Activated CD4-positive, alpha-beta T cell treated with anti-CD3 and anti-CD28 coated beads for 1 hour (primary cell): ENCODE measurements at regions not wholly inside any gene's neighbourhood (a gene's known extent, or its start where the extent isn't known, plus 50 kb on each side); places are given as distances from the start of the nearest gene placed in this dataset.

ENCODE experiments used
- DNase-seq: peaks from one replicate; pipeline ENCODE4 v3.0.0-alpha.2; 2020

DNA sequence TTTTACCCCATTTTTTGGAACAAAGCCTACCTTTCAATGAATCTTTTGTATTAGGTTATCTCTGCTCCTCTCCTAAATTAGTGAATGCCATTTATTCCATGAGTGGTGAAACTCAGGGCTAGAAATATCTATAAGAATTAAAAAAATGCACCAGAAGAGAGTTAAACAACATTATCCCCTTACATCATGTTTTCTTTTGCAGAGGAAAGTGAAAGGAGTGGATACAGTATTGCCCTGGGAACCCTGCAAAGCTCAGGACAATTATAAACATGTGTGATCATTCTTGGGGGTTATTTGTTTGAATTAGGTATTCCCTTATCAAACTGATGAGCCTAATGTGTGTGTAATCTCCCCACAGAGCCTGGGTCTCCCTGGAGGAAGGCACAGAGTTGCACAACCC, 559.2 kb downstream of the RNF144A start:
- DNase-seq: no peak

DNA sequence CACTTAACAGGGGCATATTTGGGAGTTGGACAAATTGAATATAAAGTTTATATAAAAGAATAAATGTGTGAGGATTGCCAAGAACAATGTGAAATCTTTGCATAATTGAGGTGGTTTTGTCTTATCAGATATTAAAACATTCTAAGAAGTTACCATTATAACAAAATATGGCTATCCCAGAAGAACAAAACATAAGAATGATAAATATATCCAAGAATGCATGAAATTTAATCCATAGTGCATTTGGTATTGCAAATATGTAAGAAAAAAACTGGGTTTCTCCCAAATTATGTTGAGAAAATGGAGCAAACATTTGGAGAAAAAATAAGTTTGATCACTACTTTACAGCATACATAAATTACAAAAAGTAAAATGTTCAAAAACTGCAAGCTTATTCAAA, 562.4 kb downstream of the RNF144A start:
- DNase-seq: no peak

DNA sequence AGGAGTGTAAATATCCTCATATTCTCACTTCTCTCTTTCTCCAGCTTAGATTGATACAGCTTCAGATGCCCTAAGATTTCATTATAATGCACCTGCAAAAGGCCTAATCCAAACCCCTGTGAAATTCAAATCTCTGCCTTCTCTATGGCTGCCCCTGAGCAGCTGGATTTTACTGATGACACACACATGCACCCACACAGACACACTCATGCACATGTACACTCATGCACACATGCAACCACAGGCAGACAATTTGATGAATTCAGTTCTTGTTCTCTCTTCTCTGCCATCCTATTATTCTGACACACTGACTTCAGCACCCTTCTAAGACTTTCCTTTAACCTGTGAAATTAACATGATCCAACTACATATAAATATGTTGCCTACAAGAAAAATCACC, 563.2 kb downstream of the RNF144A start:
- no peak for DNase-seq

DNA sequence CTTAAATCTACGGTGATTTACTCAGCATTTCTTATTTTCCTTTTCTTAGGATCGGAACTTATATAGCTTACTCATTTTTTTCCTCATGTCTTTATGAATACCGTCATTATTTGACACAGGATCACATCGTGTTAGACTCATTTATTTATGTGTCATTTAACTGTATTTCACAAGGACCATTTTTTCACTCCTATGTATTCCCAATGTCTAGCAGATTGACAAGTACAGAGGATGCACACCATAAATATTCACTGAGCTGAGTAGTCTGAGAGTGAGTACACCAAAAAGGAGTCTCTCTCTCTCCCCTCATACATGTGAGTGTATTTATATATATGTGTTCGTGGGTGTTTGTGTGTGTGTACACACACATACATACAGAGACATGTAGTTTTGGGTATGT, 573.5 kb downstream of the RNF144A start:
- no peak for DNase-seq

DNA sequence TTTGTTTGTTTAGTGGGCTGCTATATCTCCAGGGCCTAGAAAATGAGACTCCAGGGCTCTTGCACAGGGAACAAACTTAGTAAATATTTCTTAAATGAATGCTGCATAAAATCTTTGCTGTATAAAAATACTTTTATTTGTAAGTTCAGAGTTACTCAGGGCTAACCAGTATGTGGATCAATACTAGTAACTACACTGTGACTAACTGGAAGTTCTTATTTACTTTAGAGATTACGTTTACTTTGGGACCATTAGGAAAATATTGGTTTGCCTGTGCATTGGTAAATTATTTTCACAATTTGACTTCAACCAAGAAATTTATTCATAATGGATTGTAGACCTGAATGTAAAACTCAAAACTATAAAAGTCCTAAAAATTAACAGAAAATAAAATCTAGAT, 575.5 kb downstream of the RNF144A start:
- no peak for DNase-seq

DNA sequence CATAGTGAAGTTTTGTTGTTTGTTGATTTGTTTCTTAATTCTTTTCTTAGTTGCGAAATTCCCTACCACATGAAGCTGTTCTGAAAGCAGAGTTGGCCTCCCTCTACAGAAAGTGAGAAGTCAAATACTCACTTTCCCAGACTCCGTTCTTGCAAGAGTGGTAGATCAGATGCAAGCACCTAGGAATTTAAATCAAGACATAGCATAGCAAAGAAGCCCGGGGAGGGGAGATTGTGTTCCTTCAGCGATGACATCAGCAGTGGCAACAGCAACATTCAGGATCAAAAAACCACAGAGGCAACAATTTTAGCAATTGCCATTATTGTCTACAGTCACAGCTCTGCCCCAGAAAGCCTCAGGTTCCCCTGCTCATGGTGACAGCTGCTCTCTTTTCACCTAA, 580.0 kb downstream of the RNF144A start:
- no peak for DNase-seq

DNA sequence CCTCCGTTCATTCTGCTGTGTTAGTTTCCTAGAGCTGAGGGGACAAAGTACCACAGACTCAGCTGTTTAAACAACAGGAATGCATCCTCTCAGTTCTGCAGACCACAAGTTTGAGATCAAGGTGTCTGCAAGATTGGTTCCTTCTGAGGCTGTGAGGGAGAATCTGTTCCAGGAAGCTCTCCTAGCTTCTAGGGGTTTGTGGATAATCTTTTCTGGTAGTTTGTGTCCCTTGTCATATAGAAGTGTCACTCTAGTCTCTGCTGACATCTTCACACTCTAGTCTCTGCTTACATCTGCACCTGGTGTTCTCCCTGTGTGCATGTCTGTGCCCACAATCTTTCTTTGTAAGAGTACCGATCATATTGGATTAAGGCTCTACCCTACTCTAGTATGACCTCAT, 581.8 kb downstream of the RNF144A start:
- DNase-seq: no peak

DNA sequence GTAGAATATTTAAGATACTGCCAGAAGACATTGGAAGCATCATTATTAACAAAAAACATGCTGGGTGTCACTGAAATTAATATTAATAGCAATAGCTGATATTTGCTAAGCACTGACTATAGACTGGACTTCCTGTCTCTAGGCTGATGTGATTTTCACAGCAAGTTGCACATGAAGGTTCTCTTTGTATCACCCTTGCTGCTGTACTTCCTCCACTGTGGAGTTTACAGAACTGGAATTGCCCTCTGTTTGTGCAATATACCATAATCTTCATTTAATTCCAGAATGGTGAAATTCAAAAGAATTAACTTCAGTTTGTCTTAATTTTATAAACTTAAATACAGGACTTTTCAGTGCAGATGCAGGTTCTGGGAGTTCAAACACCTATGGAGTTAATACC, 585.1 kb downstream of the RNF144A start:
- no peak for DNase-seq

DNA sequence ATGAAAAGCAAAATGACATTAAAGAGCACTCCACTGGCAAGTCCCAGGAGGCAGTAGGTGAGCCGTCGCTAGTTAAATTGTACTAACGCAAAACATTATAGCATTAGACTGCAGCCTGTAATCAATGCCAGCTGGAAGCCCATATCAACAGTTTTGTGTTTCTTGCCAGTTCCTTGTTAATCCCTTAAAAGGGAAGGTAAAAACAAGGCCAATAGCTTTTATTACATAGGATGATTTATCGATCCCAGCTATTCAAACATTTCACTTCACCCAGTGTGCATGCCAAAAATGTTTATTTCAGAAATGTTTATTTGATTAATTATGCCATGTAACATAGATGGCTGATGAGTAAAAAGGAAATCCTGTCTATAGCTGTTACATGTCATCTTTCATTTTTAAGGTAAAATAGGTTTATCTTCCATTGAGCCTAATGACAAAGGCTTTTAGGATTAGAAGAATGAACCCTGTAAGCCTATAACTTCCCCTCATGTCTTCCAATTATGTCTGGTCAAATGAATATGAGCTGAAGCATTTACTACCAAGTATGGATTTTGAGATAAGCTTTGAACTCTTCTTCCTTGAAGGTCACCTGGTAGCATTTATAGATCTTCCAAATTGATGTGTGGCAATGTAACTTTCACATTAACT, 591.2 kb downstream of the RNF144A start:
- DNase-seq: no peak

DNA sequence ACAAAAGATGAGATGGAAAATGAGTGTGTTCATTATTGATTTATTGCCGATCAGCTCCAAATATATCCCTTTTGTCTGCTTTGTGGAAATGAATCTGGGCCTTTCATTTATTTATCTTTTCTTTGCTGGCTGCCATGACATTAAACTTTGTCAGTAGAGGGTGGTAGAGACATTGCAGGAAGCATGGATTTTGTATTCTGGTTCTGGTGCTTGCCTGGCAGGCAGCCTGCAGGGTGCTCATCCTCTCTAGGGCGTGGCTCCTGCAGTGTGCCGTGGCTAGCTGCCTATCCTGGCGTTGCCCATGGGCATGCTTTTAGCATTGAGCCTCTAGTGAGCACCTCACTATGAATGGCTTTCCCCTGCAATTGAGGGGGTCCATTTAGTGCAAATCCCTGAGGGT, 593.1 kb downstream of the RNF144A start:
- no peak for DNase-seq

DNA sequence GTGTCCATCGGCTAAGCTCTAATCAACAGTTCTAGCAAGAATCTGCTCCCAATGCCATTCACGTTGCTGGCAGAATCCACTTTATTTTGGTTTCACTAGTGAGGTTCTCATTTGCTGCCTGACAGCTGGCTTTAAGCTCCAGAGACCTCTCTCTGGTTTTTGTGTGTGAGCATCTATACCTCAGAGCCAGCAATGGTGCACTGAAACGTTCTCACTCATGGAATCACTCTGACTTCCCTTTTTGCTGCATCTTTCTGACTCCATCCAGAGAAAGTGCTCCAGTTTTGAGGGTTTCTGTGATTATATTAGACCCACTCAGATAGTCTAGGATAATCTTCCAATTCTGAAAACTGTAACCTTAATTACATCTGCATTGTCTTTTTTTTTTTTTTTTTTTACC, 596.6 kb downstream of the RNF144A start:
- no peak for DNase-seq

DNA sequence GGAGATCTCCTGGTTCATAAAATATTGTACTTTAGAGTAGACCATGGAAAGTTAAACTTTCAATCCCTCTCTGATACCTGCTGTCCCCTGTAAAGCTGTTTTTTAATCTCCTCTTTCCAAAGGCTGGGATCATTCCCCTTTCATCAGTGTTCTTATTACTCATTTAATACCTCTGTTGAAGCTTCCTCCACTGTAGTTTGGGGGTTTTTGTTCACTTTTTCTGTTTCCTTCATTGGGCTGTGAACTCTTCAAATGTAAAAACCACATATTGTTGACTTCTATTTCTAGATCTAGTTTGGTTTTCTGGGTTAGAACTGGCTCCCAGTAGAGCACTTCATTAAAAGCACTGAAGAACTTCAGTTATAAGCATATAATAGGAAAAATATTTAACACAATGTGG, 598.1 kb downstream of the RNF144A start:
- DNase-seq: no peak

DNA sequence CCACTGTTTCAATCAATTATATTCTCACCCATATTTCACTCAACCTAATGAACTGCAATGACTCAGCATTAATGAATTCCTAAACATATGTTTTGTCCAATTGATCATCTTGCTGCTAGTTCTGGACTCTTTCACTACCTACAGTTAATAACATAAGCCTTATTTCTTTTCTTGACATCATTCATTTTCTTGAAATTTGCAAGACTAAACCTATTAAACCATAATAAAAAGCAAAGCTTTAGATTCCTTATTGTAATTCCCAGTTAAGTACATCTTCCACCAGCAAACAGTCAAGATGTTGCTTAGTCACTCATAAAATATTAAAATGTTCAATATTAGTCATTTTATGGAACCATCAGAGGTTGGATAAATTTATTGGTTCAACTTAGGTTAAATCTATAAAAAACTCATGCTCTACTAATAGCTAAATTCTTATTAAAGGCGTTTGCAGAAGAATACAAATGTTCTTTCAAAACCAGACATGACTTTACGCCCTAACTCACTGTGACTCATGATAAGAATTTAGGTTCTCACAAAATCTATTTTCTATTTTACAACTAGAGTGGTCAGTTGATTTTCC, 599.4 kb downstream of the RNF144A start:
- DNase-seq: no peak

DNA sequence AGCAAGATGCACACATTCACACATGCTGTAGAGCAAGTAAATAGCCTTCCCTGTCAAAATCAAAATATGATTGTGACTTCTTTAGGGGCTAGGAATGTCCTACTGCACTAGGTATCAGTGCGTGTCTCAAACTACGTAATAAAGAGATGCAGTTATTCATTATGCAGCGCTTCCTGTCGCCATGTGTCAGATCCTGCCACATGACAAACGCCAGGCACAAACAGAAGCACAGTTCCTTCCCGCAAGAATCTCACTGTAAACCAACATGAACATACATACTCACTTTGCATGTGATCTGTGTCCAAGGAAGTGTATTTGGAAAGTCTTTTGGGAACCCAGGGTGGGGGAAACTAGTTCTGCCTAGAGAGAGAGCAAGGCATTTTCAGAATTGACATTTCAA, 599.9 kb downstream of the RNF144A start:
- no peak for DNase-seq

DNA sequence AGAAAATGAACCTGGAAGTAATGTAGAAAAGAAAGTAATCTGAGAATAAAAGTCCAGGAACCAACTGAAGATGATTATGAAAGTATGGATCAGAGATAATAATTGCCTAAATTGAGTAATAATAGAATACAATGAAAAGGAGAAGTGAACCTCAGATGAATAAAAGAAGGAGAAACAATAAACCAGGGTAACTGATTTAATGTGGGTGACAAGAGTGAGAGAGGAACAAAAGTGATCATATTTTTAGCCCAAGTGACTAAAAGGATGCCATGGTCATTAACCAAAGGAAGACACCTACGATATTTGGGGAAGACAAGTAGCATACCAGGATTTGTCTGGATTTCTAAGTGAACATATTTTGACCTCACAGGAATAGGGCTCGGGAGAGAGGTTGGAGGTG, 600.6 kb downstream of the RNF144A start:
- DNase-seq: no peak

DNA sequence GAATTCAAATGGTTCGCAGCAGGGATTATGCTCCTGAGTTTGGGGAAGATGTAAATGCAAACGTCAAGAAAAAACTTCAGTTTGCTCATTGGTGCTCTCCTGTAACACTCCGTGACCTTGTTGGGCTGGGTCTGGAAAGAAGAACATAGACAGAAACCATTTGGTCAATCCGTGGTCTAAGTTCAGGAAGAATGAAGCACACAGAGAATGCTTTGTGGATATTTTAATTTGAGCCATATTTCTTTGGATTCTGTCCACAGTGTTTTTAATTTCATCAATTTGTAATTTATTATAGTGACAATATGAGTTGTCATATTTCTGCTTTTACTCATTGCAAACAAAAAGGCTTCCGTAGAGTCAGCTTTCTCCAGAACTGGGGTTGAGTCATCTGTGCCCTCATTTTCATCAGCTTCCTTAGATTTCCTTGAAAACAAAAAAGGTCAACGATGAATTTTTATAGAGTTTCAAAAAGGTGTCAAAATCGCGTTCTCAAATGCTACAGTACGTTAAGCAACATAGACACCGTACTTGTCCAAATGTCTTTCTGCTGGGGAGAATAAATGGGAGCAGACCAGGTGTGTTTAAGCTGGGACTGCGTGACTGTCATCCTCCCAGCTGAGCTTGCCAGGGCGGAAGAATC, 606.4 kb downstream of the RNF144A start:
- DNase-seq: no peak

DNA sequence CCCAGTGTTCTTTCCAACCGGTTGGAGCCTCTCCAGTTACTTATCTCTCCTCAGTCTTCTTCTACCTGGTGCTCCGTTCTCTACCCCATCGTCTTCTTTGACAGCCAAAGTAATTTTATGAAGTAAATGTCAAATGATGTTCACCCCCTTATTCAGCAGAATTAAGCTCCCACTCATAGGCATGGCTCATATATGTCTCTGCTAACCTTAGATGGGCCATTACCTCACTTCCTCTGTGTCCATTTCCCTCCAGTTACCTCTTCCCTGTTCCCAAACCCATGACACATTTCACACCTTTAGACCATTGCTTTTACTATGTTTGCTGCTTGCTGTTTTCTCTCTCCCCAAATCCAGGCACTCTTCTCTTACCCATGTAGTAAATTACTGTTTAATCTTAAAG, 607.0 kb downstream of the RNF144A start:
- DNase-seq: no peak

DNA sequence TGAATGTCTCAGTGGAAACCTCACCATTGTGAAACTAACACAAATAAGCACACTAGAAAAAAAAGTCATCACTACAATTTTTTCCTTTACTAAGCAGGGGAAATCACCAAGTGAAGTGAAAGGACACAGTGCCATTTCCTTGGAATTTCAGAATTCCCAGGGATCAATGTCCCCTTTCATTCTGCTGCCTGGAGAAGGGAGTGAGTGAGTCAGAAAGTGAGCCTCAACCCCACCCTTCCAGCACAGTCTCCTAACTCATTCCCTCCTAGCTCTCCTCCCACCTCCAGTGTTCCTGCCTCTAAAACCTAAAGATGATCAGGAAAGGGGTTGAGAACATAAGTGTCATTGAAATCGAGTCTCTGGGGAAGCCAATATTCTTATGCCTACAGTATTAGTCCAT, 608.5 kb downstream of the RNF144A start:
- DNase-seq: no peak

DNA sequence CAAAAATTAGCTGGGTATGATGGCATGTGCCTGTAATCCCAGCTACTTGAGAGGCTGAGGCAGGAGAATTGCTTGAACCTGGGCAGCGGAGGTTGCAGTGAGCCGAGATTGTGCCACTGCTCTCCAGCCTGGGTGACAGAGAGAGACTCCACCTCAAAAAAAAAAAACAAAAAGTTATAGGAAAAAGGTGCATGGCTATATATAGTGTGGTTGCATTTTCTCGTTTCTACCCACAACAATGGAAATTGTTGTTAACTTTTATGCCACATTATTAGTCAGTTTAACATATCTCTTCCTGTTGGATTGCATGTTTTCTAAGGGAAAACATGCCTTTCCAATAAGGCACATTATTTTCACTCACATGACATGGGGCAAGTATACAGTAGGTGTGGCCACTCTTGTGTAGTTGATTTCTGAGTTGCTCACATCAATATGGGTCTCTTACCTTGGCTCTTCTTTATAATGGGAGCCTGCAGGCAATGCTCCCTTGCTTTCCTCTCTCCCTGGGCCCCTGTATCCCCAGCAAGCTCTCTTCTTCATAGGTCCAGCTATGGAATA, 610.0 kb downstream of the RNF144A start:
- DNase-seq: no peak

DNA sequence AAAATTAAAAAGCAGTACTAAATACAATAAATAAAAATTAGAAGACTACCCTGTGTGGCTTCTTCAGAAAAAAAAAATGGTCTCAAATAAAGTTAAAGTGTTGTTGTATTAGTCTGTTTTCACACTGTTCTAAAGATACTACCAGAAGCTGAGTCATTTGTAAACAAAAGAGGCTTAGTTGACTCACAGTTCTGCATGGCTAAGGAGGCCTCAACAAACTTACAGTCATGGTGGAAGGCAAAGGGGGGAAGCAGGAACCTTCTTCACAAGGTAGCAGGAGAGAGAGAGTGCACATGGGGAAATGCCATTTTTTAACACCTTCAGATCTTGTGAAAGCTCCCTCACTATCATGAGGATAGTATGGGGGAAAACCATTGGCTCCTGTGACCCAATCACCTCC, 612.8 kb downstream of the RNF144A start:
- no peak for DNase-seq

DNA sequence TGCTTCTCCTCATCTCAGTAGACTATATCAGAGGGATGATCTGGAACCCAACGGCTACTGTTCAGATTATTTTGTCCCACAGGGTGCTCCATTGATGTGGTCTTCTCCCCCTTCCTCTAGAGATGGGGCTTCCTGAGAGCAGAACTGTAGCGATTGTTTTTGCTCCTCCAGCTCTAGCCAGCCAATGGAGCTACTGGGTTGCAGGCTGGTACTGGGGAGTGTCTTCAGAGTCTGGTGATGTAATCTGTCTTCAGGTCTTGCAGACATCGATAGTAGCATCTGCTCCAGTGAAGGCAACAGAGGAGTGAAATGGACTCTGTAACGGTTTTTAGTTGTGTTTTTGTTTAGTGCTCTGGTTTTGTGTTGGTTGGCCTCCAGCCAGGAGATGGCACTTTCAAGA, 621.9 kb downstream of the RNF144A start:
- DNase-seq: no peak

DNA sequence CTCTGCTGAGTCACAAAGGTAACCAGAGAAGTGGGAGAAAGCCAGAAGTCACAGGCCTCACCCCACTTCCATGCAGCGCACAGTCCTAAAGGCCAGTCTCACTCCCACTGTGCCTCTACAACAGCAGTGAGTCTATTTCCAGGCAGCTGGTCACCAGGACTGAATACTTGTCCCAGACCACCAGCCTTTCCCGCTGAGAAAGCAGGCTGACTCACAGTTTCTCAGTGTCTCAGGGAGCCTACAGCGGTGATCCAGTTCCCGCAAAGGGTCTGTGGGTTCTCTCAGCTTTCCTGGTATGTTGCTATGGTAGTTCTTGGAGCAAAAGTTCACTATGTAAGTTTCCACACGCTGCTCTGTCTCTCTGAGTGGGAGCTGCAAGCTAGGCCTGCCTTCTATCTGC, 622.5 kb downstream of the RNF144A start:
- DNase-seq: no peak

DNA sequence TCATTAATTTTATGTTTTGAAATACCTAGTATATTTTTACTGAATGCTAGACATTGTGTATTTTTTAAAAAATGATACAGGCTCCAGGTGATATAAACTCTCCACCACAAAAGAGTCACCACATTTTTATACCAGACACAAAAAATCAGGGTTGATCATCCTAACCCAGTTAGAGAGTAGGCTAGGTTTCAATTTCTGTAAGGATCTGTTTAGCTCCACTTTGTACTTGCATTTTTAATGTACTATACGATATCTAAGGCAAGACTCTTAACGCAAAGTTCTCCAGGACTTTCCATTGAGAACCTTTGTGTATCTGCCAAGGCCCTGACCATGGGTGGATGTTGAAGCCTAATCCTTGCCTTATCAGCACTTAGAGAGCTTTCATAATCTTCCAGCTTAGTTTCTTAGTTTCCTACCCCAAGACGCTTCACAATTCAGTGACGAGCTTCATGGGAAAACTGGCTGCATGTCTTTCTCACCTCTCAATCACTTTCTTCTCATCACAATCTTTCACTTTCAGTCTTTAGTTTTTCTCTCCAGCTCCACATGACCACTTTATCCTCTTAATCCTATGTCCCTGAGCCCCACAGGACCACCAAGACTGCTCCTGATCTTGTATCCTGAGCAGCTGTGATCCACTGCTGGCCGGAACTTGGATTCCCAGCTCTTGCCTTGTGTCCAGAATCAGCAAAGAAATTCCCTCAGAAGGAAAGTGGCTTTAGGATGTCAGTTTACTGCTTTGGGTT, 635.8 kb downstream of the RNF144A start:
- DNase-seq: no peak

DNA sequence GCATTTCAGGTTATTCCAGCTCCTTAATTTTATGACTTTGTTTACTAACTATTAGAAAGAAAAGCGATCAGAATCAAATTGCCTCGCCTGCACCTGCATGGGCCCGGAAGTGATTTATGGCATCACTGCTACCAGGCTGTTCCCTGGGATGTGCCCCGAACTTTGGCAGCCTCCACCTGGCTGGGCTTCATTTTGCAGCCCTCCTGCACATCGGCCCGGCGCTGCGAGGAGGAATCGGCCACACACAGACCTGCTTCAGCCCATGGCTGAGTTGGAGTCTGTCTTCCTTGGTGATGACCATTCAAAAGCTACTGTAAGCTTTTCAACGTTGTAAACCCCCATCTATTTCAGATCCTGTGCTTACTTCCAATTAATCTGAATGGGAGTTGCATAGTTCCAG, 638.0 kb downstream of the RNF144A start:
- no peak for DNase-seq
